ENCODE measurements at regions not wholly inside any gene's neighbourhood (a gene's known extent, or its start where the extent isn't known, plus 50 kb on each side); places are given as distances from the start of the nearest gene placed in this dataset.

- TF ChIP-seq CTCF (IDR thresholded peaks at IDR 0.05) (no peak), POLR2A (IDR thresholded peaks at IDR 0.05) (no peak)
Observed at GRCh38 chr11:80338231-80338630, 897.4 kb upstream of the TENM4 start.
